AG09309 (cell line): ENCODE measurements at regions not wholly inside any gene's neighbourhood (a gene's known extent, or its start where the extent isn't known, plus 50 kb on each side); places are given as distances from the start of the nearest gene placed in this dataset.

ENCODE experiments used
- DNase-seq: peaks from one replicate; pipeline ENCODE4 v3.0.0-alpha.2; 2010; ENCODE audit warnings: low read depth
- H3K4me3 ChIP-seq: 2 replicates; pipeline ENCODE4 v1.5.1; 2011; ENCODE audit warnings: mild to moderate bottlenecking, low read depth, low read length, moderate library complexity; ENCODE audit not compliant: control insufficient read depth
- TF ChIP-seq, protein P1 (sequence below): IDR thresholded peaks from 2 replicates; pipeline ENCODE4 v1.5.1; 2011; ENCODE audit warnings: mild to moderate bottlenecking, low read depth, low read length, inconsistent platforms; ENCODE audit not compliant: insufficient read depth, control insufficient read depth; ENCODE audit errors: missing control alignments

DNA sequence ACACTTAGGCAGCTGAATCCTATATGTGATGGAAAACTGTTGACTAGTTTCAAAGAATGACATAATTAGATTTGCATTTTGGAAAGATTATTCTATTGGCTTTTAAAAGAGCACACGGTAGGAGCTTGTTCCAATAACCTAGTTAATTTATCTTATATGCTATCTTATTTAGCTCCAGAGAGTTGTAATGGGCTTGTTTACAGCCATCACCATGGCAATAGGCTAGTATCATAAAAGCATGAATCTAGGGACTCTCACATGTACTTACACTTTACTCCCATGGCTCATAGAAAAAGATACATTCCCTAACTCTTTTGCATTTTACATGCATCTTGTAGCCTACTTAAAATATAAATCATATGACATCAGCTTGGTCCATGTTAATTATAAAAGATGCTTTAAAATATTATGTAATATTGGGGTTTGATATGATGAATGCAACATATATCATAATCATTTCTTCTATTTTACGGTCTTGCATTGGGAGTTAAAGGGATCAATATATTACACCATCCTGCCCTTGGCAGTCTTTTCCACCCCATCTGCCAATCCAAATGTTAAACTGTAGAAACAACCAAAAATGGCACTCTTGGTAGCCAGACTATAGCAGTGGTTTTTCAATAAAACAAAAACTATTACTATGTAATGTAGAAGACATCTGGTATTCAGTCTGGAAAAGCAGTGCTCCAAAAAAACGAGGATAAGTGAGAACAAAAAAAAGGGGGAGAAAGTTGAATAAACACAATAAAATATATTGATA, 2254.0 kb downstream of the LRRC4C start:
- H3K4me3 ChIP-seq: no peak overlapping the region
- TF ChIP-seq, protein P1, sequence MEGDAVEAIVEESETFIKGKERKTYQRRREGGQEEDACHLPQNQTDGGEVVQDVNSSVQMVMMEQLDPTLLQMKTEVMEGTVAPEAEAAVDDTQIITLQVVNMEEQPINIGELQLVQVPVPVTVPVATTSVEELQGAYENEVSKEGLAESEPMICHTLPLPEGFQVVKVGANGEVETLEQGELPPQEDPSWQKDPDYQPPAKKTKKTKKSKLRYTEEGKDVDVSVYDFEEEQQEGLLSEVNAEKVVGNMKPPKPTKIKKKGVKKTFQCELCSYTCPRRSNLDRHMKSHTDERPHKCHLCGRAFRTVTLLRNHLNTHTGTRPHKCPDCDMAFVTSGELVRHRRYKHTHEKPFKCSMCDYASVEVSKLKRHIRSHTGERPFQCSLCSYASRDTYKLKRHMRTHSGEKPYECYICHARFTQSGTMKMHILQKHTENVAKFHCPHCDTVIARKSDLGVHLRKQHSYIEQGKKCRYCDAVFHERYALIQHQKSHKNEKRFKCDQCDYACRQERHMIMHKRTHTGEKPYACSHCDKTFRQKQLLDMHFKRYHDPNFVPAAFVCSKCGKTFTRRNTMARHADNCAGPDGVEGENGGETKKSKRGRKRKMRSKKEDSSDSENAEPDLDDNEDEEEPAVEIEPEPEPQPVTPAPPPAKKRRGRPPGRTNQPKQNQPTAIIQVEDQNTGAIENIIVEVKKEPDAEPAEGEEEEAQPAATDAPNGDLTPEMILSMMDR: no peak
- no peak for DNase-seq

DNA sequence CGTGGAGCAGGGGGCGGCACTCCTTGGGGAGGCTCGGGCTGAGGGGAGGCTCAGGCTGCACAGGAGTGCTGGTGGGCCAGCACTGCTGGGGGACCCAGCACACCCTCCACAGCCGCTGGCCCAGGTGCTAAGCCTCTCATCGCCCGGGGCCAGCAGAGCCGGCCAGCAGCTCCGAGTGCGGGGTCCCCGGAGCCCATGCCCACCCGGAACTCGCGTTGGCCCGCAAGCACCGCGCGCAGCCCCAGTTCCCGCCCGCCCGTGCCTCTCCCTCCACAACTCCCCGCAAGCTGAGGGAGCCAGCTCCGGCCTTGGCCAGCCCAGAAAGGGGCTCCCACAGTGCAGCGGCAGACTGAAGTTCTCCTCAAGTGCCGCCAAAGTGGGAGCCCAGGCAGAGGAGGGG, 2266.8 kb downstream of the LRRC4C start:
- no peak for DNase-seq
- no peak overlapping the region for H3K4me3 ChIP-seq
- TF ChIP-seq, protein P1: no peak

DNA sequence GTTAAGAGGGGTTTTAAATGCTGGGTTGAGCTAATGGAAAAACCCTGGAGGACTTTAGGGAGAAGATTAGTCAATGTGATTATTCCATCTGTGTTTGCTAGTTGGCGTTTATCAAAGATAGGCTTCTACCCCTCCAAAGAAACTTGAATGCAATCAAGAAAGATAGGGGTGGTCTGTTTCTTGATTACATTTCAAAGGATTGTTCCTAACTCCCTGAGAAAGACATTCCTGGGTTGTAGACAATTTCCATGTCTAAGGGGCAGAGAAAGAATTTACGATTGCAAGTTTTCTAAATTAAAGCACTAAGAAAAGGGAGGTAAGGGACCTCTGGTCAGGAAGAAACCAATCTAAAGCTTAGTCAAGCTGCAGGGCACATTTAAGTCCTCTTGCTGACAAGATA, 2268.7 kb downstream of the LRRC4C start:
- H3K4me3 ChIP-seq: no peak overlapping the region
- DNase-seq: no peak
- TF ChIP-seq, protein P1: no peak

DNA sequence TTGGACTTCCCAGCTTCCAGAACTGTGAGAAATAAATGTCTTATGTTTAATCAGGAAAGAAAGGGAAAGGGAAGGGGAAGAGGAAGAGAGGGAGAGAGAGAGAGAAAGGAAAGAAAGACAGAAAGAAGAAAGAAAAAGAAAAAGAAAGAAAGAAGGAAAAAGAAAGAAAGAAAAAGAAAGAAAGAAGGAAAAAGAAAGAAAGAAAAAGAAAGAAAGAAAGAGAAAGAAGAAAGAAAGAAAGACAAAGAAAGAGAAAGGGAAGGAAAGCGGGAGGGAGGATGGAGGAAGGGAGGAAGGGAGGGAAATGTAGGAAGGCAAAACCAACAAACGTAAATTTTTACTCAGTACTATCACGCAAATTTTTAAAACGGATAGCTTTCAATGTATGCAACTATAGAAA, 2281.8 kb downstream of the LRRC4C start:
- TF ChIP-seq, protein P1: no peak
- no peak for DNase-seq

DNA sequence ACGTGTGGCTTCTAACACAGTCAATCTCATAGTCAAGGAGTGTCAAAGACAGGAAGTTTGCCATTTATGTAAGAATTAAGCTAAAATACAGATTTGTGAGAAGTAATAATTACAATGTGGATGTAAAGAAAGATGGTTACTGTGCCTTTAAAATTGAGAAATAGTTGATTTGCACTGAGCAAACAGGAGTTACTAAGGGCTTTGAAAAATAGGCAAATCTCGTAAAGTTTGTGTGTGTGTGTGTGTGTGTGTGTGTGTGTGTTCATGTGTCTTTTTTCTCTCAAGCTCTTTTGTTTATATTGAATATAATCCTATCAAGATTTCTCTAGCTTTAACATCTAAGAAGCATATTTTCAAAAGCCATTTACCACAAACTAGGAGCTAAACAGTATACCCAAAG, 2284.5 kb downstream of the LRRC4C start:
- TF ChIP-seq, protein P1: no peak
- no peak overlapping the region for H3K4me3 ChIP-seq
- no peak for DNase-seq

More for the DNA sequence above, 2281.8 kb downstream of the LRRC4C start:
- H3K4me3 ChIP-seq: no peak overlapping the region

GRCh38 chr11:39174196-39174595, 2285.3 kb downstream of the LRRC4C start:
- DNase-seq: no peak
- H3K4me3 ChIP-seq: no peak overlapping the region
- TF ChIP-seq, protein P1: no peak
